IPS-NIHi7 (cell line): ENCODE measurements at regions not wholly inside any gene's neighbourhood (a gene's known extent, or its start where the extent isn't known, plus 50 kb on each side); places are given as distances from the start of the nearest gene placed in this dataset.

Experiments used
- DNase-seq: peaks from one replicate; pipeline ENCODE4 v3.0.0; 2012; ENCODE audit warnings: mixed read lengths; ENCODE audit errors: extremely low spot score

- DNase-seq: no peak
Measured at GRCh38 chr15:62795700-62796695, 246.5 kb upstream of the TPM1 start.

GRCh38 chr15:62797171-62797570, 245.4 kb upstream of the TPM1 start:
- no peak for DNase-seq

- DNase-seq: no peak
Measured at GRCh38 chr15:62798536-62798935, 244.0 kb upstream of the TPM1 start.

GRCh38 chr15:62799037-62799436, 243.5 kb upstream of the TPM1 start:
- no peak for DNase-seq

- no peak for DNase-seq
Measured at GRCh38 chr15:62799919-62800318, 242.6 kb upstream of the TPM1 start.

GRCh38 chr15:62802612-62803011, 239.9 kb upstream of the TPM1 start:
- no peak for DNase-seq

GRCh38 chr15:62803856-62804400, 238.6 kb upstream of the TPM1 start:
- DNase-seq: no peak

- DNase-seq: no peak
Measured at GRCh38 chr15:62805502-62805901, 237.0 kb upstream of the TPM1 start.

- DNase-seq: peak; percentile 54
Measured at GRCh38 chr15:62807539-62808130, 234.9 kb upstream of the TPM1 start.

- DNase-seq: no peak
Measured at GRCh38 chr15:62809115-62809967, 233.2 kb upstream of the TPM1 start.

- DNase-seq: no peak
Measured at GRCh38 chr15:62809968-62810260, 232.6 kb upstream of the TPM1 start.

GRCh38 chr15:62812515-62812835, 230.1 kb upstream of the TPM1 start:
- no peak for DNase-seq

GRCh38 chr15:62816342-62817069, 226.0 kb upstream of the TPM1 start:
- no peak for DNase-seq

- DNase-seq: no peak
Measured at GRCh38 chr15:62818691-62819090, 223.9 kb upstream of the TPM1 start.

GRCh38 chr15:62821384-62822131, 221.0 kb upstream of the TPM1 start:
- DNase-seq: no peak

GRCh38 chr15:62822228-62822627, 220.3 kb upstream of the TPM1 start:
- no peak for DNase-seq

- DNase-seq: no peak
Measured at GRCh38 chr15:62823561-62823960, 219.0 kb upstream of the TPM1 start.

GRCh38 chr15:62824111-62825015, 218.2 kb upstream of the TPM1 start:
- DNase-seq: no peak

GRCh38 chr15:62825191-62825590, 217.4 kb upstream of the TPM1 start:
- no peak for DNase-seq

GRCh38 chr15:62826561-62826960, 216.0 kb upstream of the TPM1 start:
- no peak for DNase-seq
